HG03432 (cell line): ENCODE measurements at regions not wholly inside any gene's neighbourhood (a gene's known extent, or its start where the extent isn't known, plus 50 kb on each side); places are given as distances from the start of the nearest gene placed in this dataset.
"Not testable (repeated sequence)": the region's sequence is repeated elsewhere in the genome, so short reads cannot be mapped to it uniquely, and the experiment has no call there.

Experiments
- ATAC-seq: cut with Tn5 transposase; IDR thresholded peaks from one replicate; pipeline ENCODE4 v1.9.1; 2021; ENCODE audit warnings: mild to moderate bottlenecking, moderate library complexity; ENCODE audit not compliant: unreplicated experiment

DNA sequence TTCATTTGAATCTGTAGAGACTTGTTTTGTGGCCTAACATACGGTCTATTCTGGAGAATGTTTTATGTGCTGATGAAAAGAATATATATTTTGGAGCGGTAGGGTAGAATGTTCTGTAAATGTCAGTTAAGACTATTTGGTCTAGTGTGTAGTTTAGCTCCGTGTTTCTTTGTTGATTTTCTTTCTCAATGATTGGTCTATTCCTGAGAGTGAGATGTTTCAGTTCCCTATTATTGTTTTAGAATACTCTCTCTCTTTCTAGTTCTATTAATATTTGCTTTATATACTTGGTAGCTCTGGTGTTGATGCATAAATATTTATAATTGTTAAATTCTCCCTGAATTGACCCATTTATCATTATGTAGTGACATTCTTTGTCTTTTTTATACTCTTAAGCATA, 236.5 kb downstream of the GLUD2 start:
- peak; percentile 62 for ATAC-seq

DNA sequence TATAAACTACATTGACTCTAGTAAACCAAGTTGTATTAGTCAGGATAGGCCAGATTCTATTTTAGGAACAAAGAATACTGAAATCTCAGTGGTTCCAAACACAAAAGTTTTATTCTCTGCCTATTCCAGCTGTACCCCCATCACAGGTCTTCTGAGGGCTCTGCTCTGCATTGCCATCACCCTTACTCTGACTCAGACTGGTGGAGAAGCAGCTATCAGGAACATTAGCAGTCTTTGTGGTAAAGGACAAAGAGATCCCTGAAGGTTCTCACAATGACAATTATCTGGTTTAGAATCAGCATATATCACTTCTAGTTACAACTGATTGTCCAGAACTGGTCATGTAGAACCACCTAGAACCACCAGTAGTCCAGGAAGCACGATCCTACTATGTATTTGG, 251.1 kb downstream of the GLUD2 start:
- ATAC-seq, result peak; percentile 46

DNA sequence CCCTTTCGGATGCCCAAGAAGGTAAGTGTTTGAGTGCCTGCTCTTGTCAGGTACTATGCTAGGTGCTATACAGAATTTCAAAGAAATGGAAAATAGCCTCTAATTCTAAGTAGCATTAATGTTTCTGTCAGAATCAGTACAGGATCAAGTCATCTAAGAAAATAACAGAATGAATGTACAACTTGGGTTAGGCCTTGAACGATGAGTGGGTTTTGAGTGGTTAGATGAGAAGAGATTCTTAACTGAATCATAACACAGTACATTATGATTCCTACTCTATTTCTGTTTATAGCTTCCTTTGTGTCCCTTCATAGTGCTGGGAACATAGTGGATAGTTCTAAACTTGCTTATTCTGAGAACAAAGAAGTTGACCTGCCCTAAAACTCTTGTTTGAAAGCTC, 253.9 kb downstream of the GLUD2 start:
- no peak for ATAC-seq

DNA sequence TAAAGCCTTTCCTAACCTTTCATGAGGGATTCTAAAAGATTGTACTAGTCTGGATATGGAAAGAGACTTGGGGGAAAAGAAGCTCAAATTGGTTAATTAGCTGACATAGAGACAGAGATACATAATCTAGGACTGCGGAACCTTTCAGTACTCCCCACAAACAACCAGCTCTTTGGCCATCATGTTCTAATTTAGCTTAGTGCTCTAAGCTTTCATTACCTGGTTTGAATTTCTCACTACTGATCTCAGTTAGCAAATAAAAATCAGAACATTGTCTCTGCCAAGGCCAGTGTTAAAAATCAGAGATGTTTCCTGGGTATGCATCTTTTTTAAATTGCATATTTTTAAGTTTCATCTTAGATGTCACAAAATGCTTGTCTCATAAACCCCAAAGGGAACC, 254.4 kb downstream of the GLUD2 start:
- no peak for ATAC-seq

DNA sequence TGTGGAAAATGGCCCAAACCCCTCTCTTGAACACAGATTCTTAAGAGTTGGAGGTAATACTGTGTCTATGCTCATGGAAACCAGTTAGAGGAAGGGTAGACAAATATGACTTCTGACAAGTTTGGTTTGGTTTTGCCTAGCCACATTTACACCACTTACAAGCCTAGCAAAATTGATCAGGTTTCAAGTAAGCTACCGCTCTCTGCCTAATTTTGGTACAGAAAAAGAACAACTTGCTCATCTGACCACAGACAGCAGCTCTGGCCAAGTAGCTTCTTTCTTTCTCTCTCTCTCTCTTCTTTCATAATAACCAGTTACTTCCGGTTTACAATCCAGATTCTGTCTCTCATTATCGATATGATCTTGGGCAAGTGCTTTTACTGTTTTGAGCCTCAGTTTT, 260.0 kb downstream of the GLUD2 start:
- ATAC-seq, result peak; percentile 74

DNA sequence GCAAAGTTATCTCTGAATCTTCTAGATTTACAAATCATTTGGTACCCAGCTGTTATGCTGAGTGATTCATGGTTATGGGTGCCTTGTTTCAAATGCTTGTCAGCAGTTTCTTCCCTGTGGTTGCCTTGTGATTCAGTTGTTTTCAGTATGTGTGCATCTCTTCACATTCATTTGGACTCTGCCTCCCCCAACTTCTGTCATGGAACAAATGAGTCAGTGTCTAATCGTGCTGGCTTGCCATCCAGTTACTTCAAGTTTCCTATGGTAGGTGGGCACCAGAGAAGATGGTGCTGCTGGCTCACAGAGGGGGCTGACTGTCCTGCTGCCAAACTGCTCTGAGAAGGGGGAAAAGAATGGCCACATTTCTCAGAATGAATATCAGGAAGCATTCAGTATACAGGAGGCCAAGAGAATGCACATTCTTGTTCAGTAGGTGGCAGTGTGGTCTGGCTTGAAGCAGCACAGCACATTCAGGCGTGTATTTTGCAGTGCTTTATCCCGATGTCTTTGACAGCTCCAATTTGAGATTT, 260.9 kb downstream of the GLUD2 start:
- peak; percentile 81 for ATAC-seq

DNA sequence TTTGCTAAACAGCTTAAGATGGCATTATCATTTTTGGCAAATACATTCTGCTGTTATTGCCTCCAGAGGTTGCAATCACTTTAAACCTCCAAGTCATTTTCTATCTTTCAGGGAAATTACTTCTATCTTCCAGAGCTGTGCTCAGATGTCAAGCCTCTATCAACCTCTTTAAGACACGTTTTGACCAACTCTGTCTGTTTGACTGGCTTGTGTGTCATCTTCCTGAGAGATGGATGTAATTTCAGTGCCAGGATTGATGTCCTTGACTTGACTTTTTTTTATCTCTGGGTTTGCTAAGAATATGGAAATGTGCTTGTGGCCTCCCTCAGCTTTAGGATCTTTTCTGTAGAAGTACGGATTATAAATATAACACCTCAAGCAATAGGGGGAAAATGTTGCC, 263.4 kb downstream of the GLUD2 start:
- ATAC-seq, result no peak

DNA sequence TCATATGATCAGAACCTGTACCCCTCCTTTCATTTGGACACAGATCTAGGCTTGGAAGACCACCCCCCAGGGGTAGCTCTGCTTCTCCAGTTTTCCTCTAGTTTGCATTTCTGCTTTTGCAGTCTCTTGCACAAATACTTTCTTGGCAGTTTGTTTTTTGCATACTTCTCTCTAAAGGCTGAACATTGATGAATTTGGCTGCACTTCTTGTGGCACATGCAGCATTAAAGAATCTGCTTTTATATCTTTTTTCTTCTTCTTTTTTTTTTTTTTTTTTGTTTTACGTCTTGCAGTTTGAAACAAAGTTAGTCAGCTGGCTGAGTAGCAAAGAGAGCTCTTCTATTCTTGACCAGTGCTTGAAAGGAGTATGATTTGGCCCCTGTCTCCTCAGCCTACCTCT, 273.0 kb downstream of the GLUD2 start:
- no peak for ATAC-seq

DNA sequence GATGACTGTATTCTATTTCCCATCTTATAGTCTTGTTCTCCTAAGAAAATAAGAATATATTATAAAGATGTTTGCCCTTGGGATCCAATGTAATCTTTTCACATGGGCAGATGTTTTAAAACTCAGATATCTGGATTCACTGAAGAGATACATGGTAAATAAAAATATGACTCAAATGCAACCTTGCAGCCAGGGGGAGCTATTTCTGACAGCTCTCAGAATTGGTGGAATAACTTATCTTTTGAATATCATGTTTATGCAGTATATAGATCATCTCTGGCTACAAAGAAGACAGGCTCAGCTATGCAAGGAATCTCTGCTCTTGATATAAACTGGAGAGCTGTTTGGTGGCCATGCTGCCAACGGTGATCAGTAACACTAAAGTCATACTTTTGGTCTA, 274.7 kb downstream of the GLUD2 start:
- no peak for ATAC-seq

DNA sequence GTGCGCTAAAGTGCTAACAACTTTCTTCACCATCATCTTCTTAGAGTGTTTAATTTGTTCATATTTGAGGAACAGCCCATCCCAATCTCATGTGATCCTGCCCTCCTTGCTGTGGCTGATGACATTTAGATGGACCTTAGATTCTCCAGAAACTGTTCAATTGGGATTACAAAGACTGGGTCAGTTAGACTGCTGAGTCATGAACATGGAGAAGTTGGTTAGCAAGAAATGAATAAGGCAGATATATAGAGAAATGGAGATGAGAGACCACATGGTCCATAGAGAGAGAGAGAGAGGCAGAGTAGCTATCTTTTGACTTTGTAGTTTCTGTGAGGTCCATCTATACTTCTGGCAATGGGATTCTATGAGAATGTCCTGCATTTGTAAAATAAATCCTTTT, 275.9 kb downstream of the GLUD2 start:
- ATAC-seq, result no peak

DNA sequence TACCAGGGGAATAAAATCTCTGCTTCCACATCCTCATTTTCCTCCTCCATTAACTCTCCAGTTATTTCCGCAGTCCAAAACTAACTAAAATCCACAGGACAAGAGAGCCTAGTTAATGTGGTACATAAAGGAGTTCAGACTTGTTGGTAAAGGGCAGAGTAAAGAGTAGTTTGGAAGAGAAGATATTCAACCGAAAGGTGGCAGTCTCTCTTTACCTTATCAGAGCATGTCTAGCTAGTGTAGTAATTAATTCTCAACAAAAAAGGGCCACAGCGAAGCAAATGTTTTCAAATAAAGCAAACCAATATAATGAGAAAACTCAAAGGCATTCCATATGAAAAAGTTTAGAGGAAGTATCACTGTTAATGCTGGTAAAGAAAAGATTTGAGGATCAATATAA, 286.5 kb downstream of the GLUD2 start:
- ATAC-seq, result no peak

DNA sequence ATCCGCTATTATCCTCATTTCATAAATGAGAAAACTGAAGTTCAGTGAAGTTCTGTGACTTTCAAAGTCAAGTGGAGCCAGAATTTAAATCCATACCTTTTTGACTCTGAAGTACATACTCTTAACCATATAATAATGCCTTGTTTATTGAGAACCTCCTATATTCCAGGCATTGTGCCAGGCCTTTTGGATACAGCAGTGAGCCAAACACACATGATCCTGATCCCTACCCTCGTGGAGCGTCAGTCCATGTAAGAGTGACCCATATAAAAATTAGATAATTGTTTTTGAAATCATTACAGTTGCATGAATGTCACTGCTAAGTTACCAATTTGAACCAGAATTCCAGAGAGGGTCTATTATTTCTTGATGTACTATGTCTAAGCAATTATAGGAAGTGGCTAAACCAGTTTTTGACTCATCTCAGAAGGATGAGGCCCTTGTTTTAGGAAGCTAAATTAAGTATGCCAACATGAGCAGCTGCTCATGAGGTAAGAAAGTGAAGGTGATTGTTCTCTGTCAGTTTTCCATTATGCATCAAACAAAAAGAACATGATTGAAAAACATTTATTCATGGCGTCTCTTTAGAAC, 289.5 kb downstream of the GLUD2 start:
- no peak for ATAC-seq

DNA sequence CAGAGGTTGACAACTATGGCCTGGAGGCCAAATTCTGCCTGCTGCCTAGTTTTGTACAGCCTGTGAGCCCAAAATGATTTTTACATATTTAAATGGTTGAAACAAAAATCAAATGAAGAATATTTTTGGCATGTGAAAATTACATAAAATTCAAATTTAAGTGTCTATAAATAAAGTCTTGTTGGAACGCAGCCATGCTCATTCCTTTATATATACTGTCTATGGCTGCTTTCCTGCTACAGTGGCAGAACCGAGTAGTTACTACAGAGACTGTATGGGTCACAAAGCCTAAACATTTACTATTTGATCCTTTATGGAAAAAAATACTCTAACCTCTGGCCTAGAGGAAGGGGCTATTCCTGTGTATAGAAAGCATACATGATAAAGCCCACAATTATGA, 290.4 kb downstream of the GLUD2 start:
- ATAC-seq, result no peak

DNA sequence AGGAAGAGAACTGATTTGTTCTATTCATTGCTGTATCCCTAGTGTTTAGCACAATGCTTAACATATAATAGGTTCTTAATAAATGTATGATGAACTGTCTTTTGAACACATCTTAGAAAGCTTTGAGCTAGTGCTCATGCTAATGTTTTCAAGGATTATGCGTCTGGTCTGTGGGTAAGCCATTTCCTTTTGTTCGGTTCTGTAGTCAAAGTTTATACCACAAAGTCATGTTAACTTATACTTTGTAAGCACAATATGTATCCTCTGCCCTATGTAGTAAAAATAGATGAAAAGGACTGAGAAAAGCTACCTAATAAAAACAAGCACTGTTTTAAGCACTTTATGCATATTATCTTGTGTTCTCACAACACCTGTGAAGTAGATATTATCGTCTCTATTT, 301.9 kb downstream of the GLUD2 start:
- ATAC-seq, result no peak

DNA sequence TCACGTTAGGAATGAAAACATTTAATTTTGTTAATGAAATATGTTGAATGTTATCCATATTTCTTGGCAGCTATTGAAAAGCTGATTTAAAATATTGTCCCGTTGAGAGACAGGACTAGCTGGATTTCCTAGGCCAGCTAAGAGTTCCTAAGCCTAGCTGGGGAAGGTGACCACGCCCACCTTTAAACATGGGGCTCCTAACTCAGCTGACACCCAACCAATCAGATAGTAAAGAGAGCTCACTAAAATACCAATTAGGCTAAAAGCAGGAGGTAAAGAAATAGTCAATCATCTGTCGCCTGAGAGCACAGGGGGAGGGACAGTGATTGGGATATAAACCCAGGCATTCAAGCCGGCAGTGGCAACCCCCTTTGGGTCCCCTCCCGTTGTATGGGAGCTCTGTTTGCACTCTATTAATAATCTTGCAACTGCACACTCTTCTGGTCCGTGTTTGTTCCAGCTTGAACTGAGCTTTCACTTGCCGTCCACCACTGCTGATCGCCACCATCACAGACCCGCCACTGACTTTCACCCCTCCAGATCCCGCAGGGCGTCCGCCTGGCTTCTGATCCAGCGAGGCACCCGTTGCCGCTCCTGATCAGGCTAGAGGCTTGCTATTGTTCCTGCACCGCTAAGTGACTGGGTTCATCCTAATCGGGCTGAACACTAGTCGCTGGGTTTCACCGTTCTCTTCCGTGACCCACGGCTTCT, 308.9 kb downstream of the GLUD2 start:
- ATAC-seq, result no peak

DNA sequence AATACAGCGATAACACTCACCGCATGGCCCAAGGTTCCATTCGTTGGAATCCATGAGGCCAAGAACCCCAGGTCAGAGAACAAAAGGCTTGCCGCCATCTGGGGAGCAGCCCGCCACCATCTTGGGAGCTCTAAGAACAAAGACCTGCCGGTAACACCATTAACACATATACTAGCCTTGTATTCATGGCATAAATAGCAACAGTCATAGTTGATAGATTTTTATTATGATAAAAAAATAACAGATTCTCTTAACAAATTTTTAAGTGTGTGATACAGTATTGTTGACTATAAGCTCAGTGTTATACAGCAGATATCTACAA, 309.4 kb downstream of the GLUD2 start:
- no peak for ATAC-seq

DNA sequence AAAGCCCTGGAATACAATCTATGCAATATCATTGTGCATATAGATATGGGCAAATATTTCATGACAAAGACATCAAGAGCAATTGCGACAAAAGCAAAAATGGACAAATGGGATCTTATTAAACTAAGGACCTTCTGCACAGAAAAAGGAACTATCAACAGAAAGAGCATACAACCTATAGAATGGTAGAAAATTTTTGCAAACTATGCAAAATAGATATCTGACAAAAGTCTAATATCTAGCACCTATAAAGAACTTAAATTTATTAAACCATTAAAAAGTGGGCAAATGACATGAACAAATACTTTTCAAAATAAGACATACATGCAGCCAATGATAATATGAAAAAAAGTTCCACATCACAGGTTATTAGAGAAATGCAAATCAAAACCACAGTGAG, 312.9 kb downstream of the GLUD2 start:
- ATAC-seq, result no peak

DNA sequence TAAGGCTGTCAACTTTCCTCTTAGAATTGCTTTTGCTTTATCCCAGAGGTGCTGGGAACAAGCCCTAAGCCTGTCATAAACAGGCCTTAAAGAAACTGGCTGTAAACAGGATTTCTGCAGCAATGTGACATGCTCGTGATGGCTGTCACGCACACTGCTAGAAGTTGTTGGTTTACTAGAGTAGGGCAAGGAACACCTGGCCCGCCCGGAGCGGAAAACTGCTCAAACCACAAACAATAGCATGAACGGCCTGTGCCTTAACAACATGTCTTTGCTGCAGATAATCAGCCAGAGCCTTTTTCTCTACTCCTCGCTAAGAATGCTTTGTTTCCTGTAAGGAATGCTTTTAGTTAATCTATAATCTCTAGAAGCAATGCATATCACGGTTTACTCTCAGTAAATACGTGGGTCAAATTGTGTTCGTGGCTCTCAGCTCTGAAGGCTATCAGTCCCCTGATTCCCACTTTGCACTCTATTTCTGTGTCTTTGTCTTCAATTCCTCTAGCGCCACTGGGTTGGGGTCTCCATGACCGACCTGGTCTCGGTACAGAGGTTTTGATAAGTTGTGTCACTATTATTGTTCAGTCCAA, 318.3 kb downstream of the GLUD2 start:
- ATAC-seq, result no peak

DNA sequence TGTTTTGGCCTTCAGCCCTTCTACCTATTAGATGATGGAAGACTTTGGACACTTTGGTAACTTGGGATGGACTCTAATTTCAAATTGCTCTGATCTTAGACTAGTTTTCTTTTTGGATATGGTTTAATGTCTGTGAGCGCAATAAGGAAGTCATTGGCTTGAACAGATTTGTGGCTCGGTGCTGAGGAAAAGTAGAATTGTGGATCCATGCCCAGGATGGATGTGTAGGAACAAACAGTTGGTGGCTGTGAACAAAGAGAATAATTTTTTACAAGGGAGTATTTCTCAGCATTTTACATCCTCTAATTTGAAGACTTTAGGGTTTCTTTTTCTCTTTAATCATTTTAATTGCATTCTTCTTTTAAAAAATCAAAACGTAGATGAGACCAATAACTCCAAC, 327.1 kb downstream of the GLUD2 start:
- no peak for ATAC-seq

DNA sequence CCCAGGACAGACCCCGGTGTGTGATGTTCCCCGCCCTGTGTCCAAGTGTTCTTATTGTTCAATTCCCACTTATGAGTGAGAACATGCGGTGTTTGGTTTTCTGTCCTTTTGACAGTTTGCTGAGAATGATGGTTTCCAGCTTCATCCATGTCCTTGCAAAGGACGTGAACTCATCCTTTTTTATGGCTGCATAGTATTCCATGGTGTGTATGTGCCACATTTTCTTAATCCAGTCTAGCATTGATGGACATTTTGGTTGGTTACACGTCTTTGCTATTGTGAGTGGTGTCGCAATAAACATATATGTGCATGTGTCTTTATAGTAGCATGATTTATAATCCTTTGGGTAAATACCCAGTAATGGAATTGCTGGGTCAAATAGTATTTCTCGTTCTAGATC, 334.5 kb downstream of the GLUD2 start:
- ATAC-seq, result not testable (repeated sequence)

DNA sequence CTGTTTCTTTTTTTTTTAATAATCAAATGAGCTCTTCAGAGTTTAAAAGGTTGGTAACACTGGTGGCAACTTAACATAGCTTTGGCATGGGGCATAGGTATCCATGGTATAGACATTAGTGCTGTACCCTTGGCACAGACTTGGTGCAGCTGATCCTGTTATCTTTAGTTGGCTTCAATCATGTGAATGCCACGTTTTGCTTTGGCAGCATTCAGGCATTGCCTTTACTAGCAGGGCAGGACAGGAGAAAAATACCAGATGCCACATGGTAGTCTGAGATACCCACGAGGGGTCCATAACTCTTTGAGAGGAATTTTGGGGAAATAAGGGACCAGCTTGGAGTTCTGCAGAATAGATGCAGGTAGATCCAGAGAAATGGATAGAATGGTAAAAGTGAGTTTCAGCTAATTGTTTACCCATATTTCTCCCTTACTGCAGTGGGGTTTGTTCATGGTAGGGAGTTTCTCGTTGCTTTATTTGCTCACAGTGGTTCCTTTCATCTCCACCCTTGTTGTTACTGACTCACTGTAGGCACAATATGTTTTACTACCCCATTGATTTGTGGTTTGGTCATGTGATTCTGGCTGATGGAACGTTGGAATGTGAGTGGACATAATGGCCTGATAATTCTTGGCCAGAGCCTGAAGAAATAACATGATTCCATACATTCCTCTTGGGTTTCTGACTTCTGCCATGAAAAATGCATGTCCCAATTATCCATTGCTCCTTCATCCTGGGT, 342.7 kb downstream of the GLUD2 start:
- no peak for ATAC-seq

DNA sequence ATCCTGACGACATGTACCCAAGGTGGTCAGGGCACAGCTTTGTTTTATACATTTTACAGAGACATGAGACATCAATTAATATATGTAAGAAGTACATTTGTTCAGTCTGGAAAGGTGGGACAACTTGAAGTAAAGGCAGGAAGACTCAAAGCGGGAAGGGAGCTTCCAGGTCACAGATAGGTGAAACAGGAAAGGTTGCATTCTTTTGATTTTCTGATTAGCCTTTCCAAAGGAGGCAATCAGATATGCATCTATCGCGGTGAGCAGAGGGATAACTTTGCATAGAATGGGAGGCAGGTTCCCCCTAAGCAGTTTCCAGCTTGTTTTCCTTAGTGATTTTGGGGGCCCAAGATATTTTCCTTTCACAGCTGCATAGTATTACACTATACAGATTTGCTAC, 358.4 kb downstream of the GLUD2 start:
- no peak for ATAC-seq
